Activated B cell treated with CpG ODN at 0.5 μM for 24 hours (primary cell): ENCODE measurements at regions not wholly inside any gene's neighbourhood (a gene's known extent, or its start where the extent isn't known, plus 50 kb on each side); places are given as distances from the start of the nearest gene placed in this dataset.

Experiments
- ATAC-seq: fragments of 200-7000 bp; cut with Tn5 transposase; one replicate; pipeline ENCODE4 v1.10.0; 2021; ENCODE audit warnings: low read depth, mild to moderate bottlenecking, moderate library complexity
- CTCF ChIA-PET: fragments of 350-600 bp; sonication (Branson Sonifier 250); formaldehyde crosslinking; loops from one replicate; lab custom pipeline; 2021; ENCODE audit warnings: antibody characterized with exemption; lab: Charles Lee
- POLR2A ChIA-PET: fragments of 350-600 bp; sonication (Branson Sonifier 250); formaldehyde crosslinking; loops from one replicate; lab custom pipeline; 2021; ENCODE audit warnings: antibody characterized with exemption; lab: Charles Lee
- DNase-seq: peaks from one replicate; pipeline ENCODE4 v3.0.0; 2022
- H3K27ac Mint-ChIP-seq: one replicate; pipeline ENCODE4 v1.8.0; 2020; ENCODE audit warnings: mixed read lengths
- H3K27me3 Mint-ChIP-seq: one replicate; pipeline ENCODE4 v1.8.0; 2021; ENCODE audit warnings: mixed read lengths
- H3K36me3 Mint-ChIP-seq: one replicate; pipeline ENCODE4 v1.8.0; 2021; ENCODE audit warnings: low read depth, mixed read lengths
- H3K4me1 Mint-ChIP-seq: one replicate; pipeline ENCODE4 v1.8.0; 2021; ENCODE audit warnings: mixed read lengths
- H3K4me3 Mint-ChIP-seq: one replicate; pipeline ENCODE4 v1.8.0; 2020; ENCODE audit warnings: mild to moderate bottlenecking, mixed read lengths
- H3K9me3 Mint-ChIP-seq: one replicate; pipeline ENCODE4 v1.8.0; 2020; ENCODE audit warnings: mixed read lengths
- CTCF ChIP-seq: fragments of 200-600 bp; IDR thresholded peaks from one replicate; pipeline ENCODE4 v1.8.0; 2022; ENCODE audit warnings: antibody characterized with exemption, mild to moderate bottlenecking
- intact Hi-C: fragments of 100-400 bp; cut with micrococcal nuclease; formaldehyde crosslinking; loops from one replicate; pipeline ENCODE4 v1.15.1; 2024

DNA sequence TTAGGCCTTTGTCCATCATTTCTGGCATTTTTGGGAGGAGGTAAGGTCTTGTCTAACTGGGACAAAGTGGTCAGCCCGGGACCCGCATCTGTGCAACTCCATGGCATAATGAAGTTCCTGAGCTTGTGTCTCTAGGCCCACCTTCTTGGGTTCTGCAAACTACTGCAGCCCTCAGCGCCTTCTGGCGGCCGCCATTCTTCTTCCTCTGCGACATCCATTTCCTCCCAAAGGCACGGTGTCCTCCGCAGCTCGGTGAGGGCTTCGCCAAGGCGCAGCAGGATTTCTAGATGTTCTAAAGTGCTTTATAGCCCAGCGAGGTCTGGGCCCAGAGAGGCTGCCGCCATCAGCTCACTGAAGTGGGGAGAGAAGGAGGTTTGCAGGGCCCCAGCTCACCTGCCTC, 134.4 kb upstream of the OR4E1 start:
- Mint-ChIP-seq H3K4me3 (no peak overlapping the region), H3K4me1 (no peaks in the 10 kb centered on the region), H3K36me3 (no peaks in the 10 kb centered on the region), H3K9me3 (no peaks in the 10 kb centered on the region), H3K27ac (no peak overlapping the region), H3K27me3 (peaks cover 23% of the 10 kb centered on the region)
- no peak for TF ChIP-seq CTCF
- no peak for ATAC-seq
- POLR2A ChIA-PET: no interaction called here
- no peak for DNase-seq
- intact Hi-C loops: no loop called here
- CTCF ChIA-PET: no interaction called here

- no peaks in the 10 kb centered on the region for H3K9me3 Mint-ChIP-seq
- intact Hi-C loops: no loop called here
- CTCF ChIA-PET: no interaction called here
These were observed 131.4 kb upstream of the OR4E1 start for GRCh38 chr14:21804981-21805380.

GRCh38 chr14:21802441-21802840, 128.8 kb upstream of the OR4E1 start:
- H3K27ac Mint-ChIP-seq: no peak overlapping the region
- ChIA-PET CTCF (no interaction called here), POLR2A (no interaction called here)
- intact Hi-C loops: no loop called here
- H3K4me3 Mint-ChIP-seq: no peak overlapping the region
- no peak for TF ChIP-seq CTCF
- H3K36me3 Mint-ChIP-seq: no peaks in the 10 kb centered on the region
- ATAC-seq: no peak
- DNase-seq: no peak
- no peaks in the 10 kb centered on the region for H3K4me1 Mint-ChIP-seq
- peaks cover 13% of the 10 kb centered on the region for H3K27me3 Mint-ChIP-seq
- no peaks in the 10 kb centered on the region for H3K9me3 Mint-ChIP-seq

More at GRCh38 chr14:21804981-21805380, 131.4 kb upstream of the OR4E1 start:
- peaks cover 22% of the 10 kb centered on the region for H3K27me3 Mint-ChIP-seq
- H3K36me3 Mint-ChIP-seq: no peaks in the 10 kb centered on the region
- H3K4me3 Mint-ChIP-seq: no peak overlapping the region
- POLR2A ChIA-PET: no interaction called here
- no peak overlapping the region for H3K27ac Mint-ChIP-seq
- no peaks in the 10 kb centered on the region for H3K4me1 Mint-ChIP-seq
- no peak for TF ChIP-seq CTCF
- no peak for DNase-seq
- ATAC-seq: no peak

DNA sequence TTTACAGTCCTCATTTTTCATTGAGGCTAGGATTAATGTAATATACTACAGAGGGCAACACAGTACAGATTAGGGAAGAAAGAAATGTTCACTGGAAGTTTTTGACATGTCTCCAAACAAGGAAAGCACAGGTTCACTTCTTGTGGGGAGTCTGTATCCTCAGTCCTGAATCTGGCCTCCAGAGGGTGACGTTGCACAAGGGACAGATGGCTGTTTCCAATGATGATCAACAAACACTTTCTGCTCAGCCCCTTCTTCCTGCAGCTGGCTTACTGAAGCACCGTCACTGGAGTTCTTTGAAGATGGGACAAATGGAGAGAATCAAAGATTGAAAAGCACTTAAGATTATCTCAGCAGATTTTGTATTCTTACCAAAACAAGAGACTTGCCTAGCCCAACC, 123.3 kb upstream of the OR4E1 start:
- H3K36me3 Mint-ChIP-seq: no peaks in the 10 kb centered on the region
- ChIA-PET POLR2A (no interaction called here), CTCF (no interaction called here)
- peaks cover 6% of the 10 kb centered on the region for H3K27me3 Mint-ChIP-seq
- no peak for TF ChIP-seq CTCF
- H3K4me3 Mint-ChIP-seq: no peak overlapping the region
- H3K9me3 Mint-ChIP-seq: peaks cover 11% of the 10 kb centered on the region
- ATAC-seq (no peak), DNase-seq (no peak)
- H3K4me1 Mint-ChIP-seq: no peaks in the 10 kb centered on the region
- H3K27ac Mint-ChIP-seq: no peak overlapping the region
- intact Hi-C loops: no loop called here

DNA sequence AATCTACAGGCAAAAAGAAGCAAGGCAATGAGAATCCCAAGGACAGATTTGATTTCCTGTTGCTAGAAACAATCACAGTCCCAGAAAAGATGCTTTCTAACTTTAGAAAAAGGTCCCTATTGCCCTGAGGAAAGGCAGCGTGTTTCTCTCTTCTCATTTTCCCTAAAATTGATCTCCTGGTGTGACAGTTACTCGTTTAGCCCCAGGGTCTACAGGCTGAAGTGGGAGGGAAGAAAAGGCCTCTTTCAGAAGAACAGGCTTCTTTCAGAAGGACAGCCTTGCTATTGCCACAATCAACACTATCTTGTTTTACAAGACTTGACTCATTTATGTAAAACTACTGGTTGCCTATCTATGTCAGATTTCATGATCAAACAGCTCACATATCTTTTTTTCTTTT, 121.8 kb upstream of the OR4E1 start:
- Mint-ChIP-seq H3K27ac (no peak overlapping the region), H3K4me1 (no peaks in the 10 kb centered on the region), H3K9me3 (peaks cover 11% of the 10 kb centered on the region), H3K27me3 (peaks cover 5% of the 10 kb centered on the region), H3K4me3 (no peak overlapping the region), H3K36me3 (no peaks in the 10 kb centered on the region)
- ChIA-PET POLR2A (no interaction called here), CTCF (no interaction called here)
- DNase-seq (no peak), ATAC-seq (no peak)
- intact Hi-C loops: no loop called here
- TF ChIP-seq CTCF: no peak
